ENCODE measurements at regions not wholly inside any gene's neighbourhood (a gene's known extent, or its start where the extent isn't known, plus 50 kb on each side); places are given as distances from the start of the nearest gene placed in this dataset.

DNA sequence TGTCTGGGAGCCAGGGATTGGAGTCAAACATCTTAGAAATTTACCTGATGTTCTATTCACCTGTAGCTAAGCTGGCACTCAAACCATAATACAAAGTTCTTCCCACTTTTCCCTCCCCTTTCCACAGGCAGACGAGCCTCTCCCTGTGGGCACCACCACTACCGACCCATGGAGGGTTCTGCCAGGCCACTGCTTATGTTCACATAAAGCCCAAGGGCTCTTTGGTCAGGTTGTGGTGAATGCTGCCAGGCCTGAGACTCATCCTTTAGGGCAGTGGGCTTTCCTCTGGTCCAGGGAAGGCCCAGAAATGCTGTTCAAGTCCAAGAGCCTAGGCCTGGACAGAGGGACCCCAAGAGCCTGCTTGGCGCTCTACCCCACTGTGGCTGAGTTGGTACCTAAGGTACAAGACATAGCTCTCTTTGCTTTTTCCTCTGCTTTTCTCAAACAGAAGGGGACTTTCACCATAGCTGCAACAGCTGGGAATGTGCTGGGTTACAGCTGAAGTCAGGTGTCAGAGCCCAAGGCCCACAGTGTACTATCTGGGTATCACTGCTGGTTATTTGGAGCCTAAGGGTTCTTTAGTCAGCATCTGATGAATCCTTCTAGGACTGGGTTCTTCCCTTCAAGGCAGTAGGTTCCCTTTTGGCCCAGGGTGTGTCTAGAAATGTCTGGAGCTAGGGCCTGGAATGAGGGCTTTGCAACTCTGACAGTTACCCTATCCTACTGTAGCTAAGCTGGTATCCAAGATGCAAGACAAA lies 620.1 kb downstream of the TLE1 start:
- POLR2A ChIA-PET (ENCODE audit: partially characterized antibody), result no interaction called here
- no peak overlapping the region for H3K4me2 ChIP-seq (ENCODE audit: insufficient read depth in 1 of 2, low read depth in 2 of 2, low read length in 2 of 2)
- H3K56ac ChIP-seq (replicated peaks; ENCODE audit: insufficient read length, low read depth, low read length), result no peak overlapping the region
- FAIRE-seq, result no peak
- no peak overlapping the region for H4K8ac ChIP-seq (ENCODE audit: extremely low read depth, insufficient read depth, low read length)
- H2BK120ac ChIP-seq (replicated peaks; ENCODE audit: low read depth, low read length), result no peak overlapping the region
- no peak overlapping the region for H3K18ac ChIP-seq (ENCODE audit: extremely low read depth, low read length)
- CTCF ChIA-PET (ENCODE audit: partially characterized antibody), result interaction anchor here (1.2 kb wide), 1 partner anchor 10 kb away, joined by 4 read pairs; no protein-coding TSS in a partner anchor
- H3K36me3 ChIP-seq (ENCODE audit: control insufficient read depth in 2 of 4, insufficient read depth in 4 of 4, low read length in 3 of 4), result no peaks in the 10 kb centered on the region
- no peak overlapping the region for H4K5ac ChIP-seq (ENCODE audit: insufficient read length, low read depth, low read length)
- no peak overlapping the region for H2BK12ac ChIP-seq (ENCODE audit: low read depth, low read length)
- no peak overlapping the region for H4K91ac ChIP-seq (replicated peaks; ENCODE audit: insufficient read length, low read length)
- no peaks in the 10 kb centered on the region; a peak in 1 of 4 replicates for H3K9me3 ChIP-seq (ENCODE audit: insufficient read depth in 2 of 2, low read depth in 1 of 2, low read length in 1 of 2)
- H3K27me3 ChIP-seq (replicated peaks in 1 of 4; ENCODE audit: control insufficient read depth in 3 of 4, extremely low read depth in 1 of 4, insufficient read depth in 3 of 4, low read length in 3 of 4), result no peaks in the 10 kb centered on the region
- H3K9ac ChIP-seq (replicated peaks in 1 of 4; ENCODE audit: extremely low read depth in 1 of 4, low read depth in 3 of 4, low read length in 3 of 4), result no peak overlapping the region
- H2BK20ac ChIP-seq (ENCODE audit: low read length), result no peak overlapping the region
- no peaks in the 10 kb centered on the region for H3K79me2 ChIP-seq (ENCODE audit: control insufficient read depth in 1 of 2, insufficient read depth in 2 of 2, low read length in 2 of 2)
- H2BK5ac ChIP-seq (ENCODE audit: low read depth, low read length), result no peak overlapping the region
- no peak overlapping the region for H2AFZ ChIP-seq (ENCODE audit: low read length)
- H3K23ac ChIP-seq (ENCODE audit: insufficient read length), result no peak overlapping the region
- no peak for DNase-seq (ENCODE audit: low read depth in 1 of 2, low spot score in 2 of 2)
- H3K27ac ChIP-seq (ENCODE audit: low read depth, low read length), result no peak overlapping the region
- no peaks in the 10 kb centered on the region for H3K23me2 ChIP-seq (ENCODE audit: low read depth, low read length)
- H3K4ac ChIP-seq (replicated peaks; ENCODE audit: insufficient read length, low read depth, low read length), result no peak overlapping the region
- 91% methylated on average over 3 of the region's 3 CpGs; no CpG with 5 or more reads in 1 of the 2 experiments for WGBS, 2 experiments (ENCODE audit: extremely low coverage in 1 of 2, insufficient coverage in 1 of 2, insufficient read length in 1 of 2, insufficient replicate concordance in 2 of 2, low coverage in 1 of 2, low lambda C conversion rate in 2 of 2, missing lambda C conversion rate in 1 of 2)
- no peaks in the 10 kb centered on the region for H3K4me1 ChIP-seq (replicated peaks in 1 of 4; ENCODE audit: control insufficient read depth in 3 of 4, insufficient read depth in 4 of 4, low read length in 3 of 4)
- no peak overlapping the region for H3K14ac ChIP-seq (ENCODE audit: insufficient read length)
- H2BK15ac ChIP-seq (ENCODE audit: low read length), result no peak overlapping the region
- TF ChIP-seq CHD2 (IDR thresholded peaks at IDR 0.05; ENCODE audit: low read length) (no peak), KDM1A (IDR thresholded peaks at IDR 0.05; ENCODE audit: borderline replicate concordance, low read length) (no peak)
- TF ChIP-seq, protein P1, sequence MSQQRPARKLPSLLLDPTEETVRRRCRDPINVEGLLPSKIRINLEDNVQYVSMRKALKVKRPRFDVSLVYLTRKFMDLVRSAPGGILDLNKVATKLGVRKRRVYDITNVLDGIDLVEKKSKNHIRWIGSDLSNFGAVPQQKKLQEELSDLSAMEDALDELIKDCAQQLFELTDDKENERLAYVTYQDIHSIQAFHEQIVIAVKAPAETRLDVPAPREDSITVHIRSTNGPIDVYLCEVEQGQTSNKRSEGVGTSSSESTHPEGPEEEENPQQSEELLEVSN (IDR thresholded peaks at IDR 0.05), result no peak
- no peak overlapping the region for H2AK5ac ChIP-seq (ENCODE audit: low read depth, low read length)
- no peaks in the 10 kb centered on the region for H4K20me1 ChIP-seq (replicated peaks in 1 of 2; ENCODE audit: control insufficient read depth in 1 of 2, insufficient read depth in 2 of 2, low read length in 2 of 2)
- H3K79me1 ChIP-seq (ENCODE audit: low read depth, low read length), result no peaks in the 10 kb centered on the region
- H3K4me3 ChIP-seq (ENCODE audit: extremely low read depth in 1 of 4, insufficient read depth in 2 of 4, low read depth in 3 of 4, low read length in 4 of 4), result no peak overlapping the region
